B cell (primary cell): ENCODE measurements at regions not wholly inside any gene's neighbourhood (a gene's known extent, or its start where the extent isn't known, plus 50 kb on each side); places are given as distances from the start of the nearest gene placed in this dataset.

Source experiments
- CTCF ChIP-seq: fragments of 200-600 bp; IDR thresholded peaks from one replicate; pipeline ENCODE4 v1.8.0; 2022; ENCODE audit warnings: antibody characterized with exemption, mild to moderate bottlenecking
- EZH2 ChIP-seq: IDR thresholded peaks from 2 replicates; pipeline ENCODE4 v1.6.1; 2012; ENCODE audit warnings: borderline replicate concordance, low read depth, mild to moderate bottlenecking, moderate library complexity, low read length; ENCODE audit not compliant: insufficient read depth, poor library complexity, severe bottlenecking

GRCh38 chr3:6125520-6125919 is 735.4 kb upstream of the GRM7 start:
- TF ChIP-seq CTCF = no peak
- no peak for TF ChIP-seq EZH2
